NCI-H345 (cell line): ENCODE measurements at regions not wholly inside any gene's neighbourhood (a gene's known extent, or its start where the extent isn't known, plus 50 kb on each side); places are given as distances from the start of the nearest gene placed in this dataset.
"Not testable (repeated sequence)": the region's sequence is repeated elsewhere in the genome, so short reads cannot be mapped to it uniquely, and the experiment has no call there.

ENCODE experiments used
- DNase-seq: peaks from one replicate; lab custom pipeline; 2025; lab: John Stamatoyannopoulos, UW

- DNase-seq: no peak
Observed at GRCh38 chr10:84632866-84633265, 304.5 kb downstream of the CCSER2 start.

GRCh38 chr10:84634636-84635035, 306.2 kb downstream of the CCSER2 start:
- DNase-seq: no peak

DNA sequence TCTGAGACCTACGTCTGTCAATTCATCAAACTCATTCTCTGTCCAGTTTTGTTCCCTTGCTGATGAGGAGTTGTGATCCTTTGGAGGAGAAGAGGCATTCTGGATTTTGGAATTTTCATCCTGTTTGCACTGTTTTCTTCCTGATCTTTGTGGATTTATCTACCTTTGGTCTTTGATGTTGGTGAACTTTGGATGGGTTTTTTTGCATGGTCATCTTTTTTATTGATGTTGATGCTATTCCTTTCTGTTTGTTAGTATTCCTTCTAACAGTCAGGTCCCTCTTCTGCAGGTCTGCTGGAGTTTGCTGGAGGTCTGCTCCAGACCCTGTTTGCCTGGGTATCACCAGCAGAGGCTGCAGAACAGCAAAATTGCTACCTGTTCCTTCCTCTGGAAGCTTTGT, 322.2 kb downstream of the CCSER2 start:
- DNase-seq: not testable (repeated sequence)

DNA sequence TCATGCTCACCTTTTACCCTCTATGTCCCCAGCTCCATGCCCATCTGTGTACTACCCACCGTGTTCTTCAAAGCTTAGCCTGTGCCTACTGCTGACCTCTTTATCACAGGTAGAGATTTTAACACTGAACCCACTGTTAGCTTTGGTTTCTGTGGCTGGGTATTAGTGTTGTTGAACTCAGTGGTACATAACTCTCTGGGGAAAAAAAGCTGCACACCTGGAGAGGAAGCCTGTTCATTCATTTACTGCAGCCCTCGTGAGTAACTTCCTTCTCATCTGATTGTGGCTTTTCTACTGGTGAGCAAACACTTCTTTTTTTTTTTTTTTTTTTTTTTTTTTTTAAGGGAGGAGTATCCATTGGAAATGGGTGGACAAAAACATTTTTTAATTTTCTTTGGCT, 326.3 kb downstream of the CCSER2 start:
- DNase-seq: peak; percentile 24

DNA sequence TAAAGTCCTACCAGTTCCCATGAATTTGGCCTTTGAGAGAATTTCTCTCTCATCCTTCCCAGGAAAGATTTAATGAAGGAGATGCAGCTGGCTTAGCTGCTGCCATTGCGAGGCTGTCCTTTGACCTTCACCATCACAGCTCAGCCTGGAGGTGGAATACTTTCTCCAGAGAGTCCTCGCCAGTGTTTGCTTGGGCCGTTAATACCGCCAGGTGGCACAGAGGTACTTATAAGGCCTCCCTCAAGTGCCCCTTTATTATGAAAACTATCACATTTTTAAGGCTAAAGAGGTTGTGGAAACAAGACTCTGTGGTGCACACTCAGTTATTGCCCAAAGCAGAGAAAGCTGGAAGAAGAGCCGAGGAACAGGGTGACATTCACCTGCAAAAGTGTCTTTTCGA, 330.6 kb downstream of the CCSER2 start:
- DNase-seq: no peak

- no peak for DNase-seq
Observed at GRCh38 chr10:84659497-84660439, 331.4 kb downstream of the CCSER2 start.

- DNase-seq: no peak
Observed at GRCh38 chr10:84660450-84661159, 332.2 kb downstream of the CCSER2 start.

GRCh38 chr10:84665211-84665610, 336.8 kb downstream of the CCSER2 start:
- no peak for DNase-seq

GRCh38 chr10:84665883-84666463, 337.6 kb downstream of the CCSER2 start:
- DNase-seq: no peak

DNA sequence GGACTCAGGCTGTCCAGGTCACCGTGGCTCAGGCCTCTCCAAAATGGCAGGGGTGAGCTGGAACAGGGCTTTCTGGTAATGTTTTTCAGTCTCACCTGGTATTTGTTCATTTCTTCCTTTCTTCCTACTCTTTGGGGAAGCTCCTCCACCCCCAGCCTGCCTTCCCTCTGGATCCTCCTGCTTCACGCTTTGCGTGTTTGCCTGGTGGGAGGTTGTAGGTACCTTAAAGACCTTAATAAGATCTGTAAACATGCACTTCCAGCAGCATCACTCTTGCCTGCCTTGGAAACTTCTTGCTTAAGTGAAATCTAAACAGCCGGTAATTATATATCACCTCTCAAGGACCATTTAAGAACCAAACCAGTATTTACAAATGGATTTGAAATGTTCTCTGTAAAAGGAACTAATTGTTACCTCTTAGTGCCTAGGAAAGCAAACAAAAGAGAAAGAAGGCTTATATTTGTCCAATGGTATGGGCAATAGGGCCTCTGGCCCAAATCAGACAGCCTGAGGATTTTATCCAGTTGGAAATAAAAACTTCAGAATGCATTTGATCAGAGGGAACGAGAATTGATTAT, 339.9 kb downstream of the CCSER2 start:
- DNase-seq: peak; percentile 12

- no peak for DNase-seq
Observed at GRCh38 chr10:84675060-84675459, 346.7 kb downstream of the CCSER2 start.

GRCh38 chr10:84676536-84676935, 348.1 kb downstream of the CCSER2 start:
- DNase-seq: no peak

DNA sequence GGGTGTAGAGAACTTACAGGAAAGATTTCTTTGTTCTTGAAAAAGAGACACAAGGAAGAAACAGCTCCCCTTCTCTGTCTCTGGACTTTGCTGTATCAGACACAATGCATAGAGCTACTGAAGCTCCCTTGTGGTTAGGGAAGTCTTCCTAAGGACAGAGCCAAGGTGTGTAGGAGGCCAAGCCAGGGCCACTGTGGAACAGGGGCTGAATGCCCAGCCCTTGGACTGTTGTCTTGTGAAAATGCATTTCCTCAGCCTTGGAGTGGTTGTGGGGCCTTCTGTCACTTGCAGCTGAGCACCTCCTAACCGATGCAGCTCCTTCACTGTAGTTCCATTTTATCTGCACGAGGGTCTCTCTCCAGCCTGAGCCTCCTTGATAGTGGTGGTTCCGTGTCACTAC, 353.4 kb downstream of the CCSER2 start:
- DNase-seq: no peak

- DNase-seq: no peak
Observed at GRCh38 chr10:84683550-84683949, 355.2 kb downstream of the CCSER2 start.

- no peak for DNase-seq
Observed at GRCh38 chr10:84683980-84684740, 355.8 kb downstream of the CCSER2 start.

- DNase-seq: no peak
Observed at GRCh38 chr10:84685047-84685660, 356.8 kb downstream of the CCSER2 start.

DNA sequence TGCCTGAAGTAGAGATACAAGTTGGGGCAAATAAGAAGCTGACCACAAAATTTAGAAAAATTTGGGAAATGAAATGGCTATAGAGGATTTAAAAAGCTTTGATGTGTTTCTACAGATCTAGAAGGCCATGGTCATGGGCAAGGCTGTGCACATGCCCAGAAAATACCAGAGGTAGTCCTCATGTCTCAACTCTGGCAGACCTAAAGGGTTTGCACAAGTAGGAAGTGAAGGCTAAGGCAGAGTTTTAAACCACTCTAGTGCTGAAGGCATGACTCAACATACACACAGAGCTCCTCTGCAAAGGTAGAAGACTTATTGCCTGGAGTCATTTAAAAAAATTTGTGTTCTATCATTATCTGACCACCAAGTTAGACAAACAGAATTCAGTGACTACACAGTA, 364.6 kb downstream of the CCSER2 start:
- DNase-seq: no peak

GRCh38 chr10:84695902-84696301, 367.5 kb downstream of the CCSER2 start:
- DNase-seq: no peak

- peak; percentile 13 for DNase-seq
Observed at GRCh38 chr10:84696610-84697009, 368.2 kb downstream of the CCSER2 start.

GRCh38 chr10:84698989-84699388, 370.6 kb downstream of the CCSER2 start:
- no peak for DNase-seq

GRCh38 chr10:84700668-84701369, 372.4 kb downstream of the CCSER2 start:
- no peak for DNase-seq
